Hematopoietic multipotent progenitor cell treated with erythropoietin and hydrocortisone succinate and interleukin-3 and kit ligand, for 17 days (in vitro differentiated cells): ENCODE measurements at regions not wholly inside any gene's neighbourhood (a gene's known extent, or its start where the extent isn't known, plus 50 kb on each side); places are given as distances from the start of the nearest gene placed in this dataset.
"Not testable (repeated sequence)": the region's sequence is repeated elsewhere in the genome, so short reads cannot be mapped to it uniquely, and the experiment has no call there.

Experiments used
- DNase-seq: peaks from one replicate; pipeline ENCODE4 v3.0.0-alpha.2; 2015; ENCODE audit warnings: low spot score

DNA sequence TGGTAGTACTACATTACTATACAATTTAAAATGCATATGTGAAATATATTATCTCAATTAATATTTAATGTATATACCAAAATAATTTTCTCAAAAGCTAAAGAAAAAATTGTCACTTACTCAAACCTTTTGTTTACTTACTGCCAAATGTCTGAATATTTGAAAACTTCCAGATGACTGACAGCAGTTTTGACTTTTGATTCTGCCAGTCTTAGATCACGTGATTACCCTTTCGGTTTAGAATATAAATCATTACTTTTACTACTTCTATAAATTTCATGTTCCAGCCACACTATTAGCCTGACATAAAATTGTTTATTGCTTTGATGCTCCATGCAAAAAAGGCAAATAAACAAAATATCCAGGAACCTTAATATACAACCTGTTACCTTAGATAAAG is 680.7 kb upstream of the ID4 start:
- DNase-seq = no peak

DNA sequence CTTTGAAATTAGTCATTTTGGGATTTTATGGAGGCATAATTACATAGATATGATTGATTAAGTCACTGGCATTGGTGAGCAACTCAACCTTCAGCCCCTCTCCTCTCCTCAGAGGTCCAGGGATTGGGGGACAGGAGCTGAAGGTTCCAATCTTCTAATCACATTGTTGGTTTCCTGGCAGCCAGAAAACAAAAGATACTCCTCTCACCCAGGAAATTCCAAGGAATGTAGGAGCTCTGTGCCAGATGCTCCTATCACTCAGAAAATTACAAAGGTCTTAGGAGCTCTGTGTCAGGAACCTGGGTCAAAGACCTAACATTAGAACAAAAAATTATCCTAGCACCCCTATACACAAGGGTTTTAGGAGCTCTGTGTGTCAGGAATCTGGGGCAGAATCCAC is 679.7 kb upstream of the ID4 start:
- no peak for DNase-seq

DNA sequence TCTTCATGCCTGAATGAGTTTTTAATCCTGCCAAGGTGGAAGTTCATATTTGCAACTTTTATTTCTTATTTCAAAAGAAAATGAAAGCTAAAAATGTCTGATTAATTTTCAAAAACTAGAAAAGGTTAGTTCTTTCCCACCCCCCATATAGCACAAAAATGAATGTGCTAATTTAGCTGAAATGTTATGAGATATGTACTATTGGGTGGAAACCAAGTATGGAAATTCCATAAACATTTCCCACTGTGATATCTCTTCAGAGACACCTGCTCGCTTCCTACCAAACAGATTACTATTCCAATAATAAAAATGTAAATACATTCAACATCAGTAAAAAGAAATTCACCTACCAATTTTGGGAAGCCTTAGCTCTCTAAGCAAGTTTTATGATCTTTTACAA is 678.6 kb upstream of the ID4 start:
- no peak for DNase-seq

DNA sequence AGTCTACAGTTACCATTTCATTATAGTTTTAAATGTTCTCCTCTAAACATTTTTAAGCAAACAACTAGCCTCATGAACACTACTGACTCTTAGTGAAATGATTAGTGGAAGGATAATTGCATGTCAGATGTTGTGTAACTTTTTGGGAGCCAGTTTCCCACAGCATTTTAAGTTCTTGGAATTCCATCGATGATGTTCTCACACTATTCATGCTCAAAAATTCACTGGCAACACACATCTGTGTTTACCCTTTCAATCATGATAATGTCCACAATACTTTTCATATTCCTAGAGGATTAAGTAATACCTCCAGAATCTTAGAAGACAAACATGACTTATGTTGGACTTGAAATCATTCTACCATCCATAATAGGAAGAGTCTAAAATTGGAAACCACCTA is 678.1 kb upstream of the ID4 start:
- no peak for DNase-seq

DNA sequence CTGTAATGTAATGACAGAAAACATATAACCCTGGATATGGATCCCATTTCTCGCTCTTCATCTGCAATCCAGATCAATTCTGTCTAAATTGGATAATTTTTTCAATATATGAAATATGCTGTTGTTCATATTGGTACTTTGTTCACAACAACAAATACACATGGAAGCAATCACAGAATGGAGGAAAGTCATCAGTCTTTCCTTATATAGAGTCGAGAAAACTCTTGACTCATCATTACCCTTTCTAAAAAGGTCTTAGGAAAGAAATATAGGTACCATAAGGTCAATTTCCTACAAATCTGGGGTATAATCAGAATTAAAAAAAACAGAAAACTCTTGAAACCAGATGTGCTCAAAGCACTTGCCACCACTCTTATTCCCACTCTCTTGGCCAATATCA is 677.6 kb upstream of the ID4 start:
- DNase-seq = no peak

DNA sequence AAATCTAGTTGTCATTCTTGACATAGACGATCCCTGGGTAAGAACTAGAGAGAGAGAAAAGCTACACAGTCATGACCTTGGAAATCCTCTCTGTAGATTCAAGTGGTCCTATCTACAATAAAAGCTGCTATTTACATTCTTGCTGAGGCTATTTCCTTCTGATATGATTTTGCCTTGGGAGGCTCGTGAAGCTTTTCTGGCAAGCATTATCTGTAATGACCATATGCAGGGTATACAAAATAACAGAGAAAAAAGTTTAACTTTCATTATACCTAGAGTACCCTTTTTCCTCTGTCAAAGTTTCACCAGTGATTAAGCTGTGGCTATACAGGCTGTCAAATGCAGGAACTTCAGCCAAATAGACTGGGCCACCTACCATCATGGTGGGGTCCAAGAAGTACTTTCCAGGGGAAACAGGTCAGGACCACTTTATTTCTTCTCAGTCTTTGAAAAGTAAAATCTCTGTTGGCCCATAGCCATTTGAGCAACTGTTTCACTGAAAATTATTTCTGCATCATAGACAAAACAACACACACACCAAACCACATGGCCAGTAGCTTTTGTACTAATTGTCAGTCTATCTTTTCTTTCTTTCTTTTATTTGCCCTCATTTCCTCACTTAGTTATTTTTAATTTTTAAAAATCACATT is 677.0 kb upstream of the ID4 start:
- DNase-seq = no peak

DNA sequence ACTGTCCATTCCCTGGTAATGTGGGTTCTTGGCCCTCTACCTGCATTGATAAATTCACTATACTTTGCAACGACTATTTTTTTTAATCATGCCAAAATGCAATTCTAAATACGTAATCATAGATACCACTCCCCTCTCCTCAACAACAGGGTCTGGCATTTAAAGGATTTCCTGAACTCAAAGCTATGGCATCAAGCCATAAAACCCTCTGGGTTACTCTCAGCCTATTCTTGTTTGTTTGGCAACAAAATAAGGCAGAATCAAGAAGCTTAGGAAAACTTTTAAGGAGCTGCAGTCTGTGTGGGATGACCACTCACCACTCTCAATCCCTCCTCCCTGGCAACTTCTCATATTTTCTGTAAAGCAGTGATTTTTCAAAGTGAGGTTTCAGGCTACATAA is 669.9 kb upstream of the ID4 start:
- DNase-seq = no peak

DNA sequence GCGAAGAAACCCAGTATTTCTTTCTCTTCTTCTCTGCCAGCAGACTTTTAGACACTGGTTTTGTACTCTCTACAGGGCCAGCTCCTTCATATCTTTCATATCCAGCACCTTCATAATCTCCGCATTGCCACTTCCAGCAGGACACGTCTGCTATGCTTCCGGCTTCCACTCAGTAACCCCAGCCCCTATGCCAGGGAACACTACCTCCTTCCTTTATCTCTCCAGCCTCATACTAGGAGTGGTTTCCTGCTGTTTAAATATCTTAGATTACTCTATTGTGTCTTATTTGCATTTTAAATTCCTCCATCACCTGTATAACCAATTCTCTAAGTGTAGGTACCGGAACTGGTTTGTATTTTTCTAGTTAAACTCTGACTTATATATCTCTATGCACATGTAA is 667.8 kb upstream of the ID4 start:
- no peak for DNase-seq

DNA sequence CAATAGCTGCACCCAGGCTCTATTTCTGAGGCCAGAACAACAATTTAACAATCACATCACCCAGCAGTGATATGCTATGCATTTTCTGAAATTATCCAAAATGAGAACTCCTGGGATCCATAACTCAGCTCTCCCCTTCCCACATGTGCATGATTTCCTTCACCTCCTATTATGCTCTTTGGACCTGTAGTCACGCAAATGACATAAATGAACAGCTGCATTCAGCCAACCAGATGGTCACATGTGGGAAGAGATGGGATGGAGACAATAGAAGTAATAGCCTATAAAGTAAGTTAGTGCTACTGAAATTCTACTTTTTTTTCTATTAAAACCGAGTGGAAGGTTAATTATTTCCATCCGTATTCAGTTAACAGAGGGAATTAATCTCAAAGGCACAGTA is 662.1 kb upstream of the ID4 start:
- DNase-seq = no peak

DNA sequence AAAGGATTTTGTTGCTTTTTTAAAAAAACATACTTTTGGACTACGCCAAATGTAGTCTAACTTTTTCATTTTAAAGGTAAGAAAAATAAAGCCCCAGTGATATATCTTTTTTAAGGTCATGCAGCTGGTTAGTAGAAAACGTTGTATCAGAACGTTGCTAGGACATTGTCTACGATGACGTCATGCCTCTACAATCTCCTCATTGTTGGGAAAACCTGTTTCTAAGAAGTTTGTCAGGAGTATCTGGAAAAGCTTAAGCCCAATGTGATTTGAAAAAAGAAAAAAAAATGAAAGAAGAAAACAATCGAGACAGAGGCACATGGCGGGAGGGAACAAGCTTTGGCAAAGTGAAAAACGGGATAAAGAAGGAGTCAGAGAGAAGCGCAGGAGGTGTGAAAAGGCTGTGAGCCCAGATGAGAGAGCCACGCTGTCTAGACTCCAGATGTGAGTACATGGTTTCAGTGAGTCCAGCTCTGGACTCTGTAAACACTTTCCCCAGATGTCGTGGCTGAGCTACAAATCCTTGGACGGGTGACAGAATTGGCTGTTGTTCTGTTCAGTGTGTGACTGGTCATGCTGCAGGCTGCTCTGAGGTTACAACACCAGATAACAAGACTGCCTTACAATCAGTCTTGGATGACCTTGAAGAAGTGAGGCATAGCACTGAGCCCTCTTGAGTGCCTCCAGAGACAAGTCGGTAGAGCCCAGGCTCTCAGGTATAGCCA is 656.7 kb upstream of the ID4 start:
- no peak for DNase-seq

DNA sequence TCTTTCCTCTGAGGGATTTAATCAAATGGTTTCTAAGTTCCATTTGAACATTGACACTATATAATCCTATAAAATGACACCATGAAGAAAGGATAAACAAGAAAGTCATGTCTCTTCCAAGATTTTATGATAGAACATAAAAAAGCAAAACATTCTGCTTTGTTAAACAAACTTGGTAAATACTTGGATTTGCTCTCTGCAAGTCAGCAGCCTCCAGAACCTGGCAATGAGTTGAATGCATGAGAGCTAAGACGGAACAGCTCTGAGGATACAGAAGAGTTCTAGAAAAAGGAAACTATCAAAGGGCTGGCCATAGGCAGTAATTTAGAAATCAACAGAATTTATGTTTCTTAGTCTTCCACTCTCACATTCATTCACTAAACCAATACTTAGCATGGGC is 656.0 kb upstream of the ID4 start:
- DNase-seq = no peak

DNA sequence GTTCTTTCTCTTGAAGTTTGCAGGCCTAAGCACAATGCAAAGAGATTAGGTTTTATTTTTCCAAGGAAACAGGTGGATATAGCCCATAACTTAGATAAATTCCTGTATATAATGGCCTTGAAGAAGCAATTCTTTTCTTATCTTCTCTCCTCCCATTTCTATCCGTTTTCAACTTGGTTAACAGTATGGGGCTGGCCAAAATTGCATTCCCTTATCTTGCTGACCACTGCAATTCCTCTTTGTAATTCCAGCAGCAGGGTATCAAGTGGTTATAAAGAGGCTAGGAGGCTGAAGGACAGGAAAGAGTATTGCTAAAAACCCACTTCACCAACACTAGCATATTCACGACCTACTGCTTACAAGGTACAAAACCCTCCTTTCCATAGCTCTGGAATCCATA is 643.5 kb upstream of the ID4 start:
- no peak for DNase-seq

DNA sequence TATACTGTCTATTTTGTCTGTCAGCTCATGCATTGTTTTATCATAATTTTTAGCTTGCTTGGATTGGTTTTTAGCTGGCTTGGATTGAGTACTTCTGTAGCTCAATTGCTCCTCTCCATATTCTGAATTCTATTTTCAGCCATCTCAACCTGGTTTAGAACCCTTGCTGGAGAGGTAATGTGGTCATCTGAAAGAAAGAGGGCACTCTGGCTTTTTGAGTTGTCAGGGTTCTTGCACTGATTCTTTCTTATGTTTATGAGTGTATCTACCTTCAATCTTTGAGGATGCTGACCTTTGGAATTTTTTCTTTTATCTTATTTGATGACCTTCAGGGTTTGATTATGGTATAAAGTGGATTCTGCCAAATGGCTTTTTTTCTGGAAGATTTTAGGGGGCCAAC is 632.7 kb upstream of the ID4 start:
- no peak for DNase-seq

DNA sequence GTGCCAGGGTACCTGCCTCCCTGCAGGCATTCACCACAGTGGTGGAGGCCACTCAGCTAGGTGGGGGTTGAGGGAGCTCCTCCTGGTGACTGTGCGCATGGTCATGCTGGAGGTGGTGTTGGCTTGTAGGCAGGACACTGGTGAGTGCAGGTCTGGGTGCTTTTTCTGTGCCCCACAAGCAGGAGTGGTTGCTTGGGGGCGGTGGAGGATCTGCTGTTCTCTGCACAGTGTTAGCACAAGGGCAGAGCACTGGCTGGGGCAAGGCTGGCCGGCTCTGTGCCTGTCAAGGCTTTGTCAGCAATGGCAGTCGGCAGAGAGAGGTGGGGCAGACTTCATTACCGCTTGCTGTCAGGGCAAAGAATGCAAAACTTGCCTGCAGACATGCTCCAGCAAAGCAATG is 632.1 kb upstream of the ID4 start:
- no peak for DNase-seq

DNA sequence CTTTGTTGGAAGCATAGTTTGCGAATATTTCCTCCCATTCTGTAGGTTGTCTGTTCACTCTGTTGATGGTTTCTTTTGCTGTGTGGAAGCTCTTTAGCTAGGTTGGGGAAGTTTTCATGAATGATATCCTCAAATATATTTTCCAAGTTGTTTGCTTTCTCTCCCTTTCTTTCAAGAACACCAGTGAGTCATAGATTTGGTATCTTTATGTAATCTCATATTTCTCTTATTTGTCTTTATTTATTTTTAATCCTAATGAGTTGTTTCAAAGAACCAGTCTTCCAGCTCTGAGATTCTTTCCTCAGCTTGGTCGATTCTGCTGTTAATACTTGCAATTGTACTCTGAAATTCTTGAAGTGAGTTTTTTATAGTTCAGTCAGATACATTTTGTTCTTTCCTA is 628.0 kb upstream of the ID4 start:
- no peak for DNase-seq

DNA sequence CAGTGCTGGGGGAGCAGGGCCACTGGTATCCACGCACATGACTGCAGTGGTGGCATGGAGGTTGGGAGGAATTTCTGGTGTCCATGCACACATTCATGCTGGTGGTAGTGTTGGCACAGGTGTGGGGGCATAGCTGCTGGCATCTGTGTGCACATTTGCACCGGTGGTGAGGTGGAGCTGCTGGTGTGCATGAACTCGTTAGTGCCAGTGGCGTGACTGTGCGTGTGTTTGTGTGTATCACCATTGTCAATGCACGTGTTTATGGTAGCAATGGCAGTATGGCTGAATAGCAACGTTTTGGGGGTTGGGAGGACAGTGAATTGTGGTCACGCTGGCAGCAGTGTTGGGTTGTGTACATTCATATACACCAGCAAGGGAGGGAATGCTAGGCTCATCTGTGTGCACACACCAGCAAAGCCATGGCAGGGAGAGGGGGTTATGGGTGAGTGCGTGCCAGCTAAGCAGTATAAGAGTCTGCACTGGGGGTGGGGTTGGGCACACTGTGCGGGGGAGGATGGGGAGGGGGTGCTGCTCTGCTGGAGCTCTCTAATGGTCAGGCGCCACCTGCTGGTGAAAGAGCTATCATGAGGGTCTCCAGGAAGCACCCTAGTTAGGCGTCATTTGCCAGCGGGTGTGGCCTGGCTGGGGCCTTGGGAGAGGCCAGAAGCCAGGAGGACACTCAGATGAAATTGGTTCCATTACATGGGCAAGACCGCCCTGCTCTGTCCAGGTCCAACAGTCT is 626.1 kb upstream of the ID4 start:
- DNase-seq = no peak

DNA sequence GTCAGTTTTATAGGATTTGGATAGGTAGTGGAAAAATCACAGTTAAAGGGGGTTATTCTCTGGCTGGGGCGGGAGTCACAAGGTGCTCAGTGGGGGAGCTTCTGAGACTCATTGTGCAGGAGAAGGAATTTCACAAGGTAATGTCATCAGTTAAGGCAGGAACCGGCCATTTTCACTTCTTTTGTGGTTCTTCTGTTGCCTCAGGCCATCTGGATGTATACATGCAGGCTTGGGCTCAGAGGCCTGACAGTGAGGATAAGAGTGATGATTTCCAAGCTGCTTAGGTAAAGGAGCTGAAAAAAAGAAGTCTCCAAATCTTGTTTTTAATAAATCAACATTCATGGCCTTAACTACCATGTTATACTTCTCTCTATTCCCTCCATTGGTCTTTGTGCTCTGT is 622.9 kb upstream of the ID4 start:
- DNase-seq = no peak

DNA sequence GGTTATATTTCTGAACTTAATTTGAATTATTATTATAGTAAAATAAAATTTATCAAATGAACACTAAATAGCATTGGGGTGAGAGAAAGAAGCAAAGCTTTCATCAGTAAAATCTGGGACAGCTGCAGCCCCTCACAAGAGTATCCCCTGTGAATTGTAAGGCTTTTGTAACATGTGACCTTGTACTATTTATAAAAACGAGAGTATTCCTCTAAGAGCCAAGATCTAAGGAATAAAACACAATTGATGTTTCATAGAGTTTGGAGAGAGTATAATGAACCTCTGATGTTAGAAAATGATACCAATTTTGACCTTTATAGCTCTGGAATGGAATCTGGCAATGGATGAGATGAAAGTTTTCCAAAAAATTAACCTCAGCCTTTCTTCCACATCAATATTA is 617.2 kb upstream of the ID4 start:
- DNase-seq = no peak

DNA sequence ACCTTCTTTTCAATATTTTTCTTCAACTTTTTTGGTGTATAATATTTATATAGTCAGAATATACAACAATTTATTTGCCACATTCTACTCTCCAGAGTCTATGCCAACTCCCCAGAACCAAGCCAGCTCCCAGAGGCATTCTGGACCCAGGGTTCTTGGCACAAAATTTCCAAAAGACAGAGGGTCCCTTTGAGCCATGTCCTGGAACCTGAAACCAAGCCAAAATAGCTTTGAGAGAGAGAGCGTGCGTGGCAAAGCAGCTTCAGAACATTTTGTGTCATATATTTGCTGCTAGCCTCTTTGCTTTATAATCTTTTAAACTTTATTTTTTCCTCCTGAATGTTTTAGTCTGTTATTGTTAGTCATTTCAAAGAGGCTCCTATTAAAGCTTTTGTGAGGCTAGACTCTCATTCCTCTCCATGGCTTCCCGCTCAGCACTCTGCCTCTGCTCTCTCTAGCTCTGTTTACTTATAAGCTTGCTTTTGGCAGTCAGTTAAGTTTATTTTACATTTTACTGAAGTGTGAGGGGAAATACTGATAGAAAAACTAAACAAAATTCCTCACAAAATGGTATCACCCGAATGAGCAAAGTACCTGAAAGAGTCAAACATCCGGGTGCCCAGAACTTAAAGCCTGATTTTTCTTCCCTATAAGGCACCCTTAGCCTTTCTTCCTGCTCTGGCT is 605.1 kb upstream of the ID4 start:
- DNase-seq = no peak

DNA sequence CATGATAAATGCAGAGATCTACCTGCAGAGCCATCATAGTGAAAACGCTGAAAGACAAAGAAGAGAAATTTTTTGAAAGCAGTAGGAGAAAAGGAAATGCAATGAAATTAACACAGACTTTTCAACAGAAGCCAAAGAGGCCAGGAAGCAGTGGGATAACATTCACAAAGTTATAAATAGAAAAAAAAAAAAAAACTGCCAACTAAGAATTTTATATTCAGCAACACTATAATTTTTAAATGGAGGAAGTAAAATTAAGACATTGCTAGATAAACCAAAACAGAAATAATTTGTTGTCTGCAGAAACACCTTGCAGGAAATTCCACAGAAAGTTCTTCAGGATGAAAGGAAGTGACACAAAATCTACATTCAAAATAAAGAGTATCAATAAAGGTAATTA is 591.5 kb upstream of the ID4 start:
- DNase-seq = no peak

DNA sequence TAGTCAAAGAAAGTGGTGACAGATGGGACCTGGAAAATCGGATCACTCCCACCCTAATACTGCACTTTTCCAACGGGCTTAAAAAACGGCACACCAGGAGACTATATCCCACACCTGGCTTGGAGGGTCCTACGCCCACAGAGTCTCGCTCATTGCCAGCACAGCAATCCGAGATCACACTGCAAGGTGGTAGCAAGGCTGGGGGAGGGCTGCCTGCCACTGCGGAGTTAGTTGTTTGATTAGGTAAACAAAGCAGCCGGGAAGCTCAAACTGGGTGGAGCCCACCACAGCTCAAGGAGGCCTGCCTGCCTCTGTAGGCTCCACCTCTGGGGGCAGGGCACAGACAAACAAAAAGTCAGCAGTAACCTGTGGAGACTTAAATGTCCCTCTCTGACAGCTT is 590.0 kb upstream of the ID4 start:
- DNase-seq = not testable (repeated sequence)

DNA sequence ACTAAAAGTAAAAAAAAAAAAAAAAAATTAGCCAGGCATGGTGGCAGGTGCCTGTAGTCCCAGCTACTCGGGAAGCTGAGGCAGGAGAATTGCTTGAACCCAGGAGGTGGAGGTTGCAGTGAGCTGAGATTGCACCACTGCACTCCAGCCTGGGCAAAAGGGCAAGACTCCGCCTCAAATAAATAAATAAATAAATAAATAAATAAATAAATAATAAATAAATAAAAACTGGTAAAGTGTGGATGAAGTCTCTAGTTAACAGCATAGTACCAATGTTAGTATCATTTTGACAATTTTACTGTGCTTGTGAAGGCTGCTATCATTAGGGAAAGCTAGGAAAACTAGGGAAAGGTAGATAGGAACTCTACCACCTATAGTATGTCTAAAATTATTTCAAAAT is 581.0 kb upstream of the ID4 start:
- DNase-seq = not testable (repeated sequence)

DNA sequence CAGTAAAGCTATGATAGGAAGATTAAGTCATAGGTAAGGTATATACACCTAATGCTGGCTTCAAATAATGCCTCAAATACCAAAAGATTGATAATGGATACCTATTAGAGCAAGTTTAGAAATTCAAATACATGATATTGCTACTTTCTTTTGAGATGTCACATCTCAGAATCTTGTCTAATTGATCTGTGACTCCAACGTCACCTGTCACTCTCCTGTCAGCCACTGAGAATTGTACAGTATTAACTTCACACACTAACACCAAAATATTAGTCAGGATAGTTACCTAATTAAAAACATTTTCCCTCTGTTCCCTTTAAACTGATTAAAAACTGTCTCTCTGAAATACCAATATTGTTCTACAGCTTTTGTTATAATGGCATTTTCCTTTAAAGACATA is 575.5 kb upstream of the ID4 start:
- DNase-seq = no peak
